Adrenal gland (tissue), 9 donors: ENCODE measurements at regions not wholly inside any gene's neighbourhood (a gene's known extent, or its start where the extent isn't known, plus 50 kb on each side); places are given as distances from the start of the nearest gene placed in this dataset.
A peak's percentile ranks its signal among the peaks of the same experiment; 100 is the strongest.

Experiments
- DNase-seq, 7 donors: peaks; one replicate each; pipeline ENCODE4 v3.0.0-alpha.2; 2019 to 2020
- H3K27ac ChIP-seq, 5 donors: fragments of 200-600 bp; sonication (generic) in 4 of 5; 1 replicate in 3 of 5; 2 replicates in 2 of 5; pipeline versions ENCODE4 v1.5.1 to v1.8.0; 2016 to 2020; ENCODE audit warnings: mild to moderate bottlenecking in 1 of 5
- H3K27me3 ChIP-seq: fragments of 200-600 bp; 2 replicates; pipeline ENCODE4 v1.8.0; 2021
- H3K36me3 ChIP-seq, 2 donors: fragments of 200-600 bp; replicated peaks in 1 of 2; 1 replicate in 1 of 2; 2 replicates in 1 of 2; pipeline versions ENCODE4 v1.5.1 to v1.8.0; 2018 to 2022
- H3K4me1 ChIP-seq, 2 donors: fragments of 200-600 bp; replicated peaks in 1 of 2; 1 replicate in 1 of 2; 2 replicates in 1 of 2; pipeline versions ENCODE4 v1.5.1 to v1.8.0; 2018 to 2021
- H3K4me3 ChIP-seq, 4 donors: fragments of 200-600 bp; sonication (generic) in 3 of 4; one replicate each; pipeline ENCODE4 v1.5.1; 2016 to 2018
- H3K9me3 ChIP-seq, 3 donors: fragments of 200-600 bp; sonication (generic) in 1 of 3; replicated peaks in 1 of 3; 1 replicate in 2 of 3; 2 replicates in 1 of 3; pipeline versions ENCODE4 v1.5.1 to v1.8.0; 2016 to 2021
- POLR2A ChIP-seq, 2 donors: fragments of 450-650 bp; IDR thresholded peaks; one replicate each; pipeline ENCODE4 v1.6.1; 2017; ENCODE audit warnings: antibody characterized with exemption in 2 of 2, mild to moderate bottlenecking in 2 of 2, moderate library complexity in 1 of 2
- WGBS, 4 donors: extraction: QIAGEN DNeasy Blood & Tissue Kit in 2 of 4; methylation state at CpG; one replicate each; pipeline versions ENCODE4 v1.1.5 to v1.1.7; 2013 to 2017; 5-methylcytosine and 5-hydroxymethylcytosine counted together
- intact Hi-C, 2 donors: fragments of 100-400 bp; cut with DNase I; formaldehyde crosslinking; loops; one replicate each; pipeline versions ENCODE4 v1.14.1 to v1.15.0; 2022 to 2023
- TF ChIP-seq, protein P1 (sequence below), 6 experiments: fragments of 450-650 bp in 4 of 6; fragments of 200-600 bp in 2 of 6; sonication (generic) in 1 of 6; IDR thresholded peaks; 1 replicate in 5 of 6; 2 replicates in 1 of 6; pipeline versions ENCODE4 v1.5.1 to v1.8.0; 2016 to 2021; ENCODE audit warnings: antibody characterized with exemption in 6 of 6, mild to moderate bottlenecking in 2 of 6, moderate library complexity in 1 of 6
- donor health status: healthy with polysubstance abuse.
- donor health status: Bipolar disorder and iron deficiency.
- donor health status: DM: yes; HTN: yes; CAD: no.
- donor health status: DM: no; HTN: no; CAD: no.
- donor health status: DM: no; HTN: no; CAD: no.

DNA sequence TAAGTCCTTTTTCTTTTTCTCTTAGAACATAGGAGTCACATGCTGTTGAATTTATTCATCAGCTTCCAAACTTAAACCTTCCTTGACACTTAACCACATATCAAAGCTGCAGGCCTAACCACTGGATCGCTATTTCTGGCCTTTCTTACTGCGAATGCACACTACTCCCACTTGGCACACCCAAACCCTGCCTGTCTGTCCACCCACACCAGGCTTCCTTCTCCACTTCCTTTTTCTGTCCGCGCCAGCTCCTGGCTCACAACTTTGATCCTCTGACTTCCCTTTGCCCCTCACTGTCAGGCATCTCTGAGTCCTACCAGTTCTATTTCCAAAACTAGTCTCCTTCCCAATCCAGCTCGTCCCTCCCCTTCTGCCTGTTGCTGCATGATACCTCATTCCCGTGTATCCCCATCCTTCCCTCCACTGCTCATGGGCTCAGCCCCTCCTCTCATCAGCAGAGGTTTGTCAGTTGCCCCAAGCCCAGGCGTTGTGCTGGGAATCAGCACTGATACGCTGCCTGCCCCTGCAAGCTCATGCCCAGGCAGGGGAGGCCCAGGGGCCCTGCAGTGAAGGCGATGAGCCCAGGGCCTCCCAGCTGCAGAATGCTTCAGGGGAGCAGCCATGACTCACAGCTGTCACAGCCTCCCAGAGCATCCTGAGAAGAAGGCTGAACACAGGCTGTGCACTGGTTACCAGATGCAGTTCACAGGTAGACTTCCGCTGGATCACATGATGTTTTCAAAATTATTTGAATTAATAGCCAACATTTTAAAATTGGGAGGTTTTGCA, 179.8 kb downstream of the KATNIP start:
- intact Hi-C loops, result no loop called here
- WGBS, 4 donors, result 75 to 83% (median 75%) methylated on average over 8 to 10 of the region's 10 CpGs

DNA sequence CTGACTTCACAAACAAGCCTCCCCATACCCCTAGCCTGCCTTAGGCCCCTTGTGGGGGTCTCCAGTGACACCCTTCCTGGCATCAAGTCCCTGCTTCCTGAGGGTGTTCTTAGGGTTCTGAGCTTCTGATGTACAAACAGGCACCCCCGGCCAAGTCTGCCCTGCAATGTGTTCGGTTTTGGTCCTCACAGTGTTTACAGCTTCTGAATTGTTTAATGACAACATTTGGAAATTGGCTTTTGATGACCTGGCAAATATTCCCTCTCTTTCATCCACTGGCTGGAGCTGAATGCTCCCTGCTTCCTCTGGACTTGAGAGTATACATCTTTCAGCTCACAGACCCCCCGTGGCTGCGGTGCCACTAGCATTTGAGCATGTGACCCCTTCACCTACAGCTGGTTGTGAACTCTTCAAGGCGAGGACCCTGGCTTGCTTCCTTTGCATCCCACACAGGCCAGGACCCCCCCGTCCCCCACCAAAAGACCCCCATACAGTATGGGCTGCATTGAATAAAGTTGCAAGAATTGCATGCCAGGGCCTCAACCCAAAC, 180.8 kb downstream of the KATNIP start:
- H3K27ac ChIP-seq, result no peak overlapping the region
- WGBS, 4 donors, result 83 to 92% (median 90%) methylated on average over 6 of the region's 6 CpGs
- no peak overlapping the region for H3K4me3 ChIP-seq
- DNase-seq, result no peak
- intact Hi-C loops, result no loop called here
- TF ChIP-seq, protein P1, sequence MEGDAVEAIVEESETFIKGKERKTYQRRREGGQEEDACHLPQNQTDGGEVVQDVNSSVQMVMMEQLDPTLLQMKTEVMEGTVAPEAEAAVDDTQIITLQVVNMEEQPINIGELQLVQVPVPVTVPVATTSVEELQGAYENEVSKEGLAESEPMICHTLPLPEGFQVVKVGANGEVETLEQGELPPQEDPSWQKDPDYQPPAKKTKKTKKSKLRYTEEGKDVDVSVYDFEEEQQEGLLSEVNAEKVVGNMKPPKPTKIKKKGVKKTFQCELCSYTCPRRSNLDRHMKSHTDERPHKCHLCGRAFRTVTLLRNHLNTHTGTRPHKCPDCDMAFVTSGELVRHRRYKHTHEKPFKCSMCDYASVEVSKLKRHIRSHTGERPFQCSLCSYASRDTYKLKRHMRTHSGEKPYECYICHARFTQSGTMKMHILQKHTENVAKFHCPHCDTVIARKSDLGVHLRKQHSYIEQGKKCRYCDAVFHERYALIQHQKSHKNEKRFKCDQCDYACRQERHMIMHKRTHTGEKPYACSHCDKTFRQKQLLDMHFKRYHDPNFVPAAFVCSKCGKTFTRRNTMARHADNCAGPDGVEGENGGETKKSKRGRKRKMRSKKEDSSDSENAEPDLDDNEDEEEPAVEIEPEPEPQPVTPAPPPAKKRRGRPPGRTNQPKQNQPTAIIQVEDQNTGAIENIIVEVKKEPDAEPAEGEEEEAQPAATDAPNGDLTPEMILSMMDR (IDR thresholded peaks at IDR 0.05), result no peak
- TF ChIP-seq POLR2A (IDR thresholded peaks at IDR 0.05), result no peak
- H3K4me1 ChIP-seq, result no peaks in the 10 kb centered on the region
- H3K9me3 ChIP-seq, result no peaks in the 10 kb centered on the region
- no peaks in the 10 kb centered on the region for H3K27me3 ChIP-seq
- no peaks in the 10 kb centered on the region for H3K36me3 ChIP-seq

More for the DNA sequence above, 179.8 kb downstream of the KATNIP start:
- no peak overlapping the region for H3K27ac ChIP-seq
- no peak for TF ChIP-seq POLR2A (IDR thresholded peaks at IDR 0.05)
- TF ChIP-seq, protein P1 (IDR thresholded peaks at IDR 0.05), result no peak
- H3K9me3 ChIP-seq, result no peaks in the 10 kb centered on the region
- no peaks in the 10 kb centered on the region for H3K27me3 ChIP-seq
- H3K4me3 ChIP-seq, result no peak overlapping the region
- peak in 3 of 7 donors; percentile 17 to 32 (median 26) for DNase-seq
- no peaks in the 10 kb centered on the region for H3K4me1 ChIP-seq
- H3K36me3 ChIP-seq, result no peaks in the 10 kb centered on the region

DNA sequence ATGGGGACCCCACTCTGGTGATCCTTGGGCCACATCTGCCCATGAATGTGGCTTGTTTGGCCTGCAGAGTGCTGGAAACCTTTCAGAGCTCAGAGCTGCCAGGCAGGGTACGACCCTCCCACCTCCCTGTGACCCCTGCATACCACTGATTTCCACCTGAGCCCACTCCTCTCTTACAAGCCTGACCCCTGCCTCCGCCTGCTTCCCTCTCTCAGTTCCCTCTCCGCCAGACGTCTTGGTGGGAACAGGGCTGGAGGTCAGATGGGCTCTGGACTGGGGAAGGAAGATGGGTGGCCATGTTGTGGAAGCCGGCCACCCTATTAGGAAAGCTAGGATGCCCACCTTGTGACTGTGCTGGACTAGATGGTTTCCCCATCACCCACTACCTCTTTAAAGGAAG, 185.1 kb downstream of the KATNIP start:
- Histone ChIP-seq H3K27ac (no peak overlapping the region), H3K4me1 (no peaks in the 10 kb centered on the region), H3K9me3 (no peaks in the 10 kb centered on the region), H3K36me3 (no peaks in the 10 kb centered on the region), H3K4me3 (no peak overlapping the region), H3K27me3 (no peaks in the 10 kb centered on the region)
- TF ChIP-seq, protein P1 (IDR thresholded peaks at IDR 0.05), result no peak
- no peak for TF ChIP-seq POLR2A (IDR thresholded peaks at IDR 0.05)
- 94 to 97% (median 94%) methylated on average over 4 to 5 of the region's 5 CpGs for WGBS, 4 donors
- intact Hi-C loops, result no loop called here
- DNase-seq, result no peak

DNA sequence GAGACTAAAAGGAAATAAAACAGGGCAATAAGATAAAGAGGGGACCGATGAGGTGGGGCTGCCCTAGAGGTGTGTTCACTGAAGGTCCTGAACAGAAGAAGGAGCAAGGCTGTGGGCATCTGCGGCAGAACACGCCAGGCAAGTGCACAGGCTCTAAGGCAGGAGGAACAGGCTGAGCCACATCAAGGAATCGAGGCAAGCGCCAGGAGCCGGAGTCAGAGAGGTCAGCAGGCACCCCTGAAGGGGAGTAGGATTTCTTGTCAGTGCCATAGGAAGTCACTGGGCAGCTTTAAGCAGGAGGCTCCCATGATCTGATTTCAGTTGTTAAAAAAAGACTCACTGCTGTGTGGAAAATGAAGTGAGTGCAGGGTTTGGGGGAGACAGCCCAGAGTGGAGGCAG, 186.5 kb downstream of the KATNIP start:
- H3K36me3 ChIP-seq, result no peaks in the 10 kb centered on the region
- no peaks in the 10 kb centered on the region for H3K9me3 ChIP-seq
- H3K4me3 ChIP-seq, result no peak overlapping the region
- DNase-seq, result no peak
- H3K4me1 ChIP-seq, result no peaks in the 10 kb centered on the region
- no peak overlapping the region for H3K27ac ChIP-seq
- no peaks in the 10 kb centered on the region for H3K27me3 ChIP-seq
- TF ChIP-seq, protein P1 (IDR thresholded peaks at IDR 0.05), result no peak
- no peak for TF ChIP-seq POLR2A (IDR thresholded peaks at IDR 0.05)
- WGBS, 4 donors, result 82 to 92% (median 92%) methylated on average over 6 of the region's 6 CpGs
- intact Hi-C loops, result no loop called here
